ENCODE measurements at regions not wholly inside any gene's neighbourhood (a gene's known extent, or its start where the extent isn't known, plus 50 kb on each side); places are given as distances from the start of the nearest gene placed in this dataset.

- TF ChIP-seq CTCF (IDR thresholded peaks at IDR 0.05; ENCODE audit: low read depth, low read length) = no peak
- no peak for TF ChIP-seq MYC (IDR thresholded peaks at IDR 0.05; ENCODE audit: low read depth, low read length)
Measured at GRCh38 chr9:135201711-135202110, 114.2 kb downstream of the OLFM1 start.

Data from NB4 (cell line).